Type B pancreatic cell (in vitro differentiated cells): ENCODE measurements at regions not wholly inside any gene's neighbourhood (a gene's known extent, or its start where the extent isn't known, plus 50 kb on each side); places are given as distances from the start of the nearest gene placed in this dataset.

Source experiments
- DNase-seq: peaks from one replicate; pipeline ENCODE4 v3.0.0; 2021; ENCODE audit warnings: mixed read lengths; ENCODE audit not compliant: unreplicated experiment; ENCODE audit errors: extremely low spot score
- H3K27ac Mint-ChIP-seq: 2 replicates; pipeline ENCODE4 v1.8.0; 2021; ENCODE audit warnings: mild to moderate bottlenecking, mixed read lengths
- H3K27me3 Mint-ChIP-seq: 2 replicates; pipeline ENCODE4 v1.8.0; 2021; ENCODE audit warnings: mixed read lengths
- H3K36me3 Mint-ChIP-seq: 2 replicates; pipeline ENCODE4 v1.8.0; 2021; ENCODE audit warnings: mixed read lengths
- H3K4me1 Mint-ChIP-seq: one replicate; pipeline ENCODE4 v1.8.0; 2021; ENCODE audit warnings: mixed read lengths; ENCODE audit not compliant: unreplicated experiment
- H3K4me3 Mint-ChIP-seq: 2 replicates; pipeline ENCODE4 v1.8.0; 2021; ENCODE audit warnings: mild to moderate bottlenecking, mixed read lengths
- H3K9me3 Mint-ChIP-seq: 2 replicates; pipeline ENCODE4 v1.8.0; 2021; ENCODE audit warnings: mixed read lengths
- TF ChIP-seq, protein P1 (sequence below): fragments of 200-600 bp; sonication (generic); conservative IDR thresholded peaks from 2 replicates; pipeline ENCODE4 v1.5.0; 2021; ENCODE audit warnings: antibody characterized with exemption, mild to moderate bottlenecking

DNA sequence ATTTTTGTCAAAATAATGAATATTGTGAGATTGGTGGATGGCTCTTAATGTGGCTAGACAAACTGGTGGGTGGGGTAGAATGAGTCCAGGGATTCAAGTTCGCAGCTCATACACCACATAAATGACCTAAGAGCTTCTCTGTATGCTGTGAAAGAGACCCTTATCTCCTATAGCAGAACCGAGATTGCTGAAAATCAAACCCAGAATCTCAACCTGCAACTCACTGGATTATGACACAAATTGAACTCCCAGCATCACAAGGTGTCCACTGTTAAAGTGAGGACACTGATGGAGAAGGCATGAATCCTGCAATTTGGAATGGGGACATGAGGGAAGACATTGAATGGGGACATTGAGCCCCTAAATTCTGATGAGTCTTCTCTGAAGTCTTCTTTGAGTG, 51.3 kb upstream of the CNKSR3 start:
- no peaks in the 10 kb centered on the region for H3K36me3 Mint-ChIP-seq
- H3K9me3 Mint-ChIP-seq: no peaks in the 10 kb centered on the region
- DNase-seq: no peak
- TF ChIP-seq, protein P1, sequence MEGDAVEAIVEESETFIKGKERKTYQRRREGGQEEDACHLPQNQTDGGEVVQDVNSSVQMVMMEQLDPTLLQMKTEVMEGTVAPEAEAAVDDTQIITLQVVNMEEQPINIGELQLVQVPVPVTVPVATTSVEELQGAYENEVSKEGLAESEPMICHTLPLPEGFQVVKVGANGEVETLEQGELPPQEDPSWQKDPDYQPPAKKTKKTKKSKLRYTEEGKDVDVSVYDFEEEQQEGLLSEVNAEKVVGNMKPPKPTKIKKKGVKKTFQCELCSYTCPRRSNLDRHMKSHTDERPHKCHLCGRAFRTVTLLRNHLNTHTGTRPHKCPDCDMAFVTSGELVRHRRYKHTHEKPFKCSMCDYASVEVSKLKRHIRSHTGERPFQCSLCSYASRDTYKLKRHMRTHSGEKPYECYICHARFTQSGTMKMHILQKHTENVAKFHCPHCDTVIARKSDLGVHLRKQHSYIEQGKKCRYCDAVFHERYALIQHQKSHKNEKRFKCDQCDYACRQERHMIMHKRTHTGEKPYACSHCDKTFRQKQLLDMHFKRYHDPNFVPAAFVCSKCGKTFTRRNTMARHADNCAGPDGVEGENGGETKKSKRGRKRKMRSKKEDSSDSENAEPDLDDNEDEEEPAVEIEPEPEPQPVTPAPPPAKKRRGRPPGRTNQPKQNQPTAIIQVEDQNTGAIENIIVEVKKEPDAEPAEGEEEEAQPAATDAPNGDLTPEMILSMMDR: no peak
- peaks cover 8% of the 10 kb centered on the region for H3K4me1 Mint-ChIP-seq
- H3K4me3 Mint-ChIP-seq: no peak overlapping the region
- H3K27ac Mint-ChIP-seq: no peak overlapping the region
- H3K27me3 Mint-ChIP-seq: peaks cover 3% of the 10 kb centered on the region

DNA sequence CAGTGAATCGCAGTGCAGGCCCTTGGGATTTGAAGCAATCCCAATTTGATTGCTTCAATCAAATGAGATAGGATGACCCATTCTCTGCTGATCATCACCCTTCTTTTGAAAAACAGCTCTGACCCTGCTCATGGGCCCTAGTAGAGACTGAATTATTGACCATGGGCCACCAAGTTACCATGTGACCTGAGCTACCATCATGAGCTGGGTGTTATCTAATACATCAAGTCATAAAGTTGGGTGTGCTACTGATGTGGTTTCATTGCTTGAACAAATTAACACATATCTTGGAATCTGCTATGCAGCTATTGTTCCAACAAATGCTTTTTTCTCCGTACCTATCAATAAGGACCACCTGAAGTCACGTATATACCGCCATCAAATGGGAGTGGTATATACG, 54.8 kb upstream of the CNKSR3 start:
- Mint-ChIP-seq H3K27me3 (no peaks in the 10 kb centered on the region), H3K9me3 (no peaks in the 10 kb centered on the region), H3K4me1 (peaks cover 9% of the 10 kb centered on the region), H3K27ac (no peak overlapping the region), H3K36me3 (no peaks in the 10 kb centered on the region), H3K4me3 (no peak overlapping the region)
- no peak for DNase-seq
- TF ChIP-seq, protein P1: no peak

DNA sequence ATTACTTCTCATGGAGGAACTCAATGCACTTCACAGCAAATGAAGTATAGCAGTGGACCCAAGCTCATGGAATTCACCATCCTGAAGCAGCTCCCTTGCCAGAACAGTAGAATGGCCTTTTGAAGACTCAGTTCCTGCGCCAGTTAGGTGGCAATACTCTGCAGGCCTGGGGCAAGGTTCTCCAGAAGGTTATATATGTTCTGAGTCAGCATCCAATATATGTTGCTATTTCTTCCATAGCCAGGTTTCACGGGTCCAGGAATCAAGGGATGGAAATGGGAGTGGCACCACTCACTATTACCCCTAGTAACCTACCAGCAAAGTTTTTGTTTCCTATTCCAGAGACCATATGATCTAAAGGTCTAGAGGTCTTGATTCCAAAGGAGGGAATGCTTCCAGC, 56.4 kb upstream of the CNKSR3 start:
- Mint-ChIP-seq H3K4me3 (no peak overlapping the region), H3K36me3 (no peaks in the 10 kb centered on the region), H3K27ac (no peak overlapping the region), H3K9me3 (no peaks in the 10 kb centered on the region), H3K27me3 (no peaks in the 10 kb centered on the region), H3K4me1 (peaks cover 9% of the 10 kb centered on the region)
- TF ChIP-seq, protein P1: no peak
- DNase-seq: no peak

DNA sequence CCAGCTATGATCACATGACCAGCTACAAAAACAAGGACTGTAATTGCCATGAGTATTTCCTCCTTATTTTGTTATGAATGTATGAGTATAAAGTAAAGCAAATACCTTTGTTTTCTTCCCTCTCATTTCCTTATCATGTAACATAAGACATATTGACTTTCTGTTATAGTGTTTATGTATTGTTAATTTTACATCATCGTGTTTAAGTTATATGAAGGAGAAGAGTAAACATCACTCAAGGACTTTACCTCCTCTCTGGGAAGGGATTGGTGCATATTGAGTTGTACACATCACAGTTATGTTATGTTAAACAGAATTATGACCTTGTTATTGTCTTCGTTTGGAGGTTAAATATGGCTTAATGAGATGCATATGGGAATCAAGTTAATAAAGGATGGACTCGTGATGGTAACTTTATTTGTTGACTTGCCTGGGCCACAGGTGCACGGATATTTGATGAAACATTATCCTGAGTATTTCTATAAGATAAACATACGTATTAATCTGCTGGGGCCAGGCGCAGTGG, 57.3 kb upstream of the CNKSR3 start:
- Mint-ChIP-seq H3K4me3 (no peak overlapping the region), H3K9me3 (no peaks in the 10 kb centered on the region), H3K27ac (no peak overlapping the region), H3K27me3 (no peaks in the 10 kb centered on the region), H3K4me1 (peaks cover 9% of the 10 kb centered on the region), H3K36me3 (no peaks in the 10 kb centered on the region)
- DNase-seq: no peak
- TF ChIP-seq, protein P1: no peak

DNA sequence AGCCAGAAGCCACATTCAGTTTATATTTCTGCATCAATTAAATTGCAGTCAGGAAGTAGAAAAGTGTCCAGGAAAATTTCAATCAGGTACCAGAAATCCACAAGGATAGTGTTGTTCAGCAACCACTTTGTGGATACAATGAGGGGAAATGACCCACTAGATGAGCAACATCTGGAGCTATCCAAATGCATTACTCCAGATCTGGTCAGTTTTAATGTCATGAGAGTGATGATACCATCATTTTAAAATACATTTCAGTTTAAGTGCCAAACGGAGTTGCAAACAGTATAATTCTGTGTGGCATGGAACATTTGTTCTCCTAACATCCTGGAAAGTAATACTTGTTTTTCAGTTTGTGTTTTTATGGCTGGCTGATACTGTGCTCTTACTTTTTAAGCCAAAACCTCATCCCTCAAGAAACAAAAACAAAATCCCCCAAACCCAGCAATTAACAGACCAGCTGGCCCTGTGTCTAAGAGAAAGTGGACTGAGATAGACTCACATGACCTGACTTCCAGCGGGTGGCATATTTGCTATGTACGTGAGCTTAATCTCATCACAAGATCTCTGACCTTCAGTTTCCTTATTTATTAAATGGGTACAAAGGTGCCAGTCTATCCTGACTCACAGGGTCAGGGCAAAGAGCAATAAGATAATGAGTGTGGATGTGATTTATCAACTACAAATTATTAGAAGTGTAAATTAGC, 58.8 kb upstream of the CNKSR3 start:
- Mint-ChIP-seq H3K4me1 (peaks cover 9% of the 10 kb centered on the region), H3K36me3 (no peaks in the 10 kb centered on the region), H3K27ac (no peak overlapping the region), H3K9me3 (no peaks in the 10 kb centered on the region), H3K4me3 (no peak overlapping the region), H3K27me3 (no peaks in the 10 kb centered on the region)
- TF ChIP-seq, protein P1: no peak
- DNase-seq: no peak
